ENCODE measurements at regions not wholly inside any gene's neighbourhood (a gene's known extent, or its start where the extent isn't known, plus 50 kb on each side); places are given as distances from the start of the nearest gene placed in this dataset.

DNA sequence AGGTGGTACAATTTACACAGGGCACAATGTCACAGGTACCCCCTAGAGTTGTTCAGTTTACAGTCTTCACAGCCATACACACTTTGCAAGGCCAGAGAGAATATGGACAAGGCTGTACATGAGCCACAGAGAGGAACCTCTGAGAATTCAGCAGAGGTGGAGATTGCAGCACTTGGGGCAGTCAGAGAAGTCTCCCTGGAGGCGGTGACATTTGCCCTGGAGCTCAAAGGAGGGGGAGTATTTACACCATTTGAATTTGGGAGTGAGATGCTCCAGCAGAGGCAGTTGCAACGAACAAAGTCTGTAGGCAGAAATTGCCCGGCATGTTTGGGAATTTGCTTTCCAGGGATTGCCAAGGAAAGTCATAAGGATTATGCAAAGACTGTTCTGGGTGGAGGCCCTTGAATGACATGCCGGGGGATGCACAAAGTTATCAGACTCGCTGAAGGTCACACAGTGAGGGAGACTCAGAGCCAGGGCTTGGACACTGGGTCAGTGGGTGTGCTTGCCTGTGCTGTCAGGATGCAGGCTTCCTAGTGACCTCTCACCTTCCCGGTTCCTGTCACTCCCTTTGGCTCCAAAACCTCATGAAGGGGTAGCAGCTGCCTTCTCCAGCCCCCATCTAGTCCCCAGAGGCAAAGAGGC, 160.7 kb upstream of the PCBD1 start:
- Histone ChIP-seq H3K27me3 (no peaks in the 10 kb centered on the region), H3K27ac (no peak overlapping the region), H3K9me3 (replicated peaks) (no peaks in the 10 kb centered on the region), H3K4me3 (no peak overlapping the region), H3K4me1 (no peaks in the 10 kb centered on the region), H3K36me3 (no peaks in the 10 kb centered on the region)
- DNase-seq: no peak

- no peak overlapping the region for H3K27ac ChIP-seq
- H3K27me3 ChIP-seq: no peaks in the 10 kb centered on the region
- no peaks in the 10 kb centered on the region for H3K4me1 ChIP-seq
- no peak overlapping the region for H3K4me3 ChIP-seq
- no peaks in the 10 kb centered on the region for H3K9me3 ChIP-seq (replicated peaks)
- DNase-seq: no peak
- H3K36me3 ChIP-seq: no peaks in the 10 kb centered on the region
Observed at GRCh38 chr10:71049994-71050393, 161.6 kb upstream of the PCBD1 start.

- no peak for DNase-seq
Observed at GRCh38 chr10:71052076-71052660, 160.2 kb upstream of the UNC5B start.

GRCh38 chr10:71052708-71053107, 159.7 kb upstream of the UNC5B start:
- Histone ChIP-seq H3K4me1 (no peaks in the 10 kb centered on the region), H3K27ac (no peak overlapping the region), H3K27me3 (no peaks in the 10 kb centered on the region), H3K9me3 (replicated peaks) (no peaks in the 10 kb centered on the region), H3K4me3 (no peak overlapping the region), H3K36me3 (no peaks in the 10 kb centered on the region)
- no peak for DNase-seq

More at GRCh38 chr10:71052076-71052660, 160.2 kb upstream of the UNC5B start:
- H3K4me1 ChIP-seq: no peaks in the 10 kb centered on the region
- H3K4me3 ChIP-seq: no peak overlapping the region
- no peaks in the 10 kb centered on the region for H3K36me3 ChIP-seq
- no peaks in the 10 kb centered on the region for H3K9me3 ChIP-seq (replicated peaks)
- H3K27me3 ChIP-seq: no peaks in the 10 kb centered on the region
- no peak overlapping the region for H3K27ac ChIP-seq

GRCh38 chr10:71053169-71053895, 159.0 kb upstream of the UNC5B start:
- no peak for DNase-seq
- Histone ChIP-seq H3K4me1 (no peaks in the 10 kb centered on the region), H3K9me3 (replicated peaks) (no peaks in the 10 kb centered on the region), H3K27ac (no peak overlapping the region), H3K36me3 (no peaks in the 10 kb centered on the region), H3K4me3 (no peak overlapping the region), H3K27me3 (no peaks in the 10 kb centered on the region)

GRCh38 chr10:71058308-71058707, 154.1 kb upstream of the UNC5B start:
- H3K4me3 ChIP-seq: no peak overlapping the region
- no peak for DNase-seq
- no peaks in the 10 kb centered on the region for H3K4me1 ChIP-seq
- no peaks in the 10 kb centered on the region for H3K36me3 ChIP-seq
- H3K27me3 ChIP-seq: no peaks in the 10 kb centered on the region
- H3K27ac ChIP-seq: no peak overlapping the region
- no peaks in the 10 kb centered on the region for H3K9me3 ChIP-seq (replicated peaks)

GRCh38 chr10:71059054-71059818, 153.1 kb upstream of the UNC5B start:
- no peaks in the 10 kb centered on the region for H3K27me3 ChIP-seq
- no peaks in the 10 kb centered on the region for H3K36me3 ChIP-seq

GRCh38 chr10:71059943-71060342, 152.4 kb upstream of the UNC5B start:
- Histone ChIP-seq H3K9me3 (replicated peaks) (no peaks in the 10 kb centered on the region), H3K27ac (no peak overlapping the region), H3K4me1 (no peaks in the 10 kb centered on the region), H3K4me3 (no peak overlapping the region), H3K27me3 (no peaks in the 10 kb centered on the region), H3K36me3 (no peaks in the 10 kb centered on the region)
- no peak for DNase-seq

More at GRCh38 chr10:71059054-71059818, 153.1 kb upstream of the UNC5B start:
- Histone ChIP-seq H3K4me3 (no peak overlapping the region), H3K4me1 (no peaks in the 10 kb centered on the region), H3K9me3 (replicated peaks) (no peaks in the 10 kb centered on the region), H3K27ac (no peak overlapping the region)
- DNase-seq: no peak

DNA sequence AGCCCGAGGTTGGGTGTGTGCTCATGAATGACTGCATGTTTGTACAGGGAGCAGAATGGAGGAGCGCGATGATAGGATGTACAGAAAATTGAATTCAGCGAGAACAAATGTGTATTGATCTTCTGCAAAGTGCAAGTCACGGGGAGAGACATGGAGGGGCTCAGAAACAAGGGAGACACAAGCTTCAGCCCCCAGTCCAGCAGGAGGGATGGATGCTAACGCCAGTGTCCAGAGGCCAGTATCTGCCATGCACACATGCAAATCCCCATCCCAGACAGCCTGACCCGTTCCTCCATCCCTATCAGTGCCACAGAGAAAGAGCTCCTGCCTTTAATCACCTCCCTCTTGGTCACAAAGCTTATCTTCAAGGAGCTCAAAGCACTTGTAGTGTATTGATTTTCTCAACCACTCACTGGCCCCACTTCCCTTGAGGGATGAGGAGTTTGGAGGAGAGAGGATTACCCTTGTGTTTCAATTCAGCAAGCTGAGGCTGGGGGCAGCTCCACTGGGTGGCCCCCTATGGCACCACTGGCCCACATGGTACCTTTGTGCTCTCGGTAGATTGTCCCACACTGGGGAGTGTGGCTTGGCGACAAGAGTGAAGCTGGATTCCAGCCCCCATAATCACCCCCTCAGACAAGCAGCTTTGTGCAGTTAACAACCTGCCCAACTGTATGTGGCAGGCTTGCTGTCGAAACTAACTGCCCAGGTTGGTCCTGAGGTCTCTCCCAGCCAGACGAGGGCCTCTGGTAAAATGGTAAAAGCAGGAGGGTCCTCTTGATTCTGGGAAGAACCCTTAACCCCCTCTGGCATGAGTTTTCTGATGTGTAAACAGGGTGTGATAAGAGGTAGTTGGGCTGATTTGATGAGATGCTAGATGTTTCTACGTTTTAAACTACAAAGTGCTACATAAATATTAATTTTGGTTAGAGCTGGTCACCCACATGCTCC, 151.6 kb upstream of the UNC5B start:
- no peaks in the 10 kb centered on the region for H3K9me3 ChIP-seq (replicated peaks)

DNA sequence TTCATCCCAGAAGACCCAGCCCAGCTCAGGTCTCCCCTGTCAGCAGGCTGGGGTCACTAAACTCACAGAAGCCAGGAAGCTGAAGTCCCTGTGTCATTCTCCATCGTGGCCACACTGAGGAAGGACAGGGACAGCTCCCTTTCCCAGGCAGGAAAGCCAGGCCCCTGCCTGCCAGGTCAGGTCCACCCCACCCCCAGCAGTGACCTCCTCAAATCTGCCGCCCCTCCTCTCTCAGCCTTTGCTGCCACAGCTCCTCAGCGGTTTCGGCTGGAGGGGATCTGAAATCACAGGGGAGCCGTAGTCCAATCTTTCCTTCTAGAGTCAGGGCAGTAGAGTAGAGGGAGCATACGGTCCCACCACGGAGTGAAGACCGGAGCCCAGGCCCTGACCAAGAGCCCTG, 150.9 kb upstream of the UNC5B start:
- H3K36me3 ChIP-seq: no peaks in the 10 kb centered on the region
- H3K4me1 ChIP-seq: no peaks in the 10 kb centered on the region
- H3K27me3 ChIP-seq: no peaks in the 10 kb centered on the region
- no peak overlapping the region for H3K27ac ChIP-seq
- H3K9me3 ChIP-seq (replicated peaks): no peaks in the 10 kb centered on the region
- H3K4me3 ChIP-seq: no peak overlapping the region
- no peak for DNase-seq

More for the DNA sequence above, 151.6 kb upstream of the UNC5B start:
- no peak for DNase-seq
- Histone ChIP-seq H3K4me3 (no peak overlapping the region), H3K36me3 (no peaks in the 10 kb centered on the region), H3K4me1 (no peaks in the 10 kb centered on the region), H3K27ac (no peak overlapping the region), H3K27me3 (no peaks in the 10 kb centered on the region)

- H3K4me3 ChIP-seq: no peak overlapping the region
- H3K27me3 ChIP-seq: no peaks in the 10 kb centered on the region
- H3K36me3 ChIP-seq: no peaks in the 10 kb centered on the region
- H3K4me1 ChIP-seq: no peaks in the 10 kb centered on the region
- DNase-seq: no peak
- no peak overlapping the region for H3K27ac ChIP-seq
- H3K9me3 ChIP-seq (replicated peaks): no peaks in the 10 kb centered on the region
Observed at GRCh38 chr10:71062156-71062555, 150.2 kb upstream of the UNC5B start.

- Histone ChIP-seq H3K36me3 (no peaks in the 10 kb centered on the region), H3K4me1 (no peaks in the 10 kb centered on the region), H3K9me3 (replicated peaks) (no peaks in the 10 kb centered on the region), H3K27me3 (no peaks in the 10 kb centered on the region), H3K27ac (no peak overlapping the region), H3K4me3 (no peak overlapping the region)
- DNase-seq: no peak
Observed at GRCh38 chr10:71063401-71063800, 149.0 kb upstream of the UNC5B start.

DNA sequence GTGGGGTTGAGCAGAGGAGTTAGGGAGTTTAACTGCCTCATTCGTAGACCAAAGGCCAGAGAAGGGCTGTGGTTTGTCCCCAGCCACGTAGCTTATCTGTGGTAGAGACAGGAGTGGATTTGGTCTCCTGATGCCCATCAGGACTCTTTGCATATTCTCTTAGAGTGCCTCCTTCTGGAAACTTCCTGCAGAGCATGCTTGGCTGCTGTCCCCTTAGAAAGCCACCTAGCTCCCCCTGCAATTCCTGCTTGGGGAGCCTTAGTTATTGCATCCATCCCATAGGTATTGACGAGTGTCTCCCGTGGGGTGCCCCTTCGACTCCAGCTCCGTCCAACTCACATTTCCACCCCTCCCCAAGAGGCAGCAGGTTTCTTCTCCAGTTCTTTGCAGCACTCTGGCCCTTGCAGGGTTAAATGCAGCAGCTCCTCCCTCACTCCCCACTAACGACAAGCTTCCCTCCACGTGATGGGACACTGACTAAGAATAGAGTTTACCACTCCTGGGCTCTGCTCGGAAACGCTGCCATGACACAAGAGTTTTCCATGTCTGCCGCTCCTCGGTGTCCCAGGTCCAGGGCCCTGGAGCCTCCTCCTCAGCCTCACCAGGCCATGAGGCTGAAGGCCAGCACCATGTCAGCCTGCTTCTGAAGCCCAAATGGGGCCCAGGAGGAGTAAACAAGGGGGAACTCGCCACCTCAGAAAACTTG, 147.8 kb upstream of the UNC5B start:
- H3K9me3 ChIP-seq (replicated peaks): no peaks in the 10 kb centered on the region
- no peak for DNase-seq
- H3K36me3 ChIP-seq: no peaks in the 10 kb centered on the region
- H3K4me3 ChIP-seq: no peak overlapping the region
- H3K27ac ChIP-seq: no peak overlapping the region
- H3K27me3 ChIP-seq: no peaks in the 10 kb centered on the region
- H3K4me1 ChIP-seq: no peaks in the 10 kb centered on the region

DNA sequence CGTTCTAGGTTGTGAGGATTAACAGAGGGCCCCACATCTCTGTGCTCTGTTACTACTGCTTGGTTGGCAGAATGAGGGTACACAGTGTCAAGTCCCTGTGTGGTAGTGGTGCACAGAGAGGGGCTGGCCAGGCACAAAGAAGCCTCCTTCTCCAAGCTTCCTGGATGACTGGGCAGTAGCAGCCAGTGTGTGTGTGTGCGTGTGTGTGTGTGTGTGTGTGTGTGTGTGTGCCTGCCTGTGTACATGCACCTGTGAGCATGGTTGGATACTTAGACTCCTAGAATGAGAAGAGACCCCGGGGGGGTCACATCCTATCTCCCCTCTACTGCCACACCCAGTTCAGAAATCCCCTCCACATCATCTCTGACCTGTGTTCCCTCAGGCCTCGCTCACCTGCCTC, 146.7 kb upstream of the UNC5B start:
- Histone ChIP-seq H3K27me3 (no peaks in the 10 kb centered on the region), H3K4me3 (no peak overlapping the region), H3K9me3 (replicated peaks) (no peaks in the 10 kb centered on the region), H3K4me1 (no peaks in the 10 kb centered on the region), H3K36me3 (no peaks in the 10 kb centered on the region), H3K27ac (no peak overlapping the region)
- no peak for DNase-seq

All from SJCRH30 (cell line).